MCF 10A (cell line): ENCODE measurements at regions not wholly inside any gene's neighbourhood (a gene's known extent, or its start where the extent isn't known, plus 50 kb on each side); places are given as distances from the start of the nearest gene placed in this dataset.

Experiments used
- BruUV-seq: library from RNA; stranded (reverse); fragments of 400-500 nt; replicated peaks from 2 replicates; lab custom pipeline; 2021; lab: Mats Ljungman, UMichigan
- CTCF ChIA-PET: fragments of 300-600 bp; sonication (Branson Sonifier 250); formaldehyde crosslinking; extraction: SDS; loops from one replicate; lab custom pipeline; 2021; ENCODE audit warnings: antibody characterized with exemption, inconsistent platforms; lab: Yijun Ruan, JAX
- POLR2A ChIA-PET: fragments of 300-600, 350-650 bp; sonication (Branson Sonifier 250); formaldehyde crosslinking; extraction: SDS; loops from one replicate; lab custom pipeline; 2020; ENCODE audit warnings: antibody characterized with exemption, inconsistent platforms; lab: Yijun Ruan, JAX
- DNase-seq: peaks from one replicate; pipeline ENCODE4 v3.0.0-alpha.2; 2018; ENCODE audit not compliant: unreplicated experiment
- H3K27ac Mint-ChIP-seq: one replicate; pipeline ENCODE4 v1.8.0; 2022; ENCODE audit warnings: mild to moderate bottlenecking, low read depth, mixed read lengths; ENCODE audit not compliant: unreplicated experiment
- H3K27me3 Mint-ChIP-seq: one replicate; pipeline ENCODE4 v1.8.0; 2022; ENCODE audit warnings: mixed read lengths; ENCODE audit not compliant: insufficient read depth, unreplicated experiment
- H3K36me3 Mint-ChIP-seq: one replicate; pipeline ENCODE4 v1.8.0; 2022; ENCODE audit warnings: mild to moderate bottlenecking, moderate library complexity, mixed read lengths; ENCODE audit not compliant: insufficient read depth, unreplicated experiment
- H3K4me1 Mint-ChIP-seq: one replicate; pipeline ENCODE4 v1.8.0; 2022; ENCODE audit warnings: mixed read lengths; ENCODE audit not compliant: insufficient read depth, unreplicated experiment
- H3K4me3 Mint-ChIP-seq: one replicate; pipeline ENCODE4 v1.8.0; 2022; ENCODE audit warnings: mild to moderate bottlenecking, moderate library complexity, mixed read lengths; ENCODE audit not compliant: unreplicated experiment
- H3K9me3 Mint-ChIP-seq: one replicate; pipeline ENCODE4 v1.8.0; 2022; ENCODE audit warnings: mixed read lengths; ENCODE audit not compliant: unreplicated experiment
- intact Hi-C: fragments of 100-400 bp; cut with micrococcal nuclease; formaldehyde crosslinking; loops from 2 replicates; pipeline ENCODE4 v1.14.1; 2022
- TF ChIP-seq, protein P1 (sequence below): fragments of 200-600 bp; IDR thresholded peaks from one replicate; pipeline ENCODE4 v1.8.0; 2022; ENCODE audit warnings: antibody characterized with exemption, mild to moderate bottlenecking; ENCODE audit not compliant: unreplicated experiment

GRCh38 chr2:144208924-144209323 lies 311.0 kb downstream of the ZEB2 start:
- TF ChIP-seq, protein P1, sequence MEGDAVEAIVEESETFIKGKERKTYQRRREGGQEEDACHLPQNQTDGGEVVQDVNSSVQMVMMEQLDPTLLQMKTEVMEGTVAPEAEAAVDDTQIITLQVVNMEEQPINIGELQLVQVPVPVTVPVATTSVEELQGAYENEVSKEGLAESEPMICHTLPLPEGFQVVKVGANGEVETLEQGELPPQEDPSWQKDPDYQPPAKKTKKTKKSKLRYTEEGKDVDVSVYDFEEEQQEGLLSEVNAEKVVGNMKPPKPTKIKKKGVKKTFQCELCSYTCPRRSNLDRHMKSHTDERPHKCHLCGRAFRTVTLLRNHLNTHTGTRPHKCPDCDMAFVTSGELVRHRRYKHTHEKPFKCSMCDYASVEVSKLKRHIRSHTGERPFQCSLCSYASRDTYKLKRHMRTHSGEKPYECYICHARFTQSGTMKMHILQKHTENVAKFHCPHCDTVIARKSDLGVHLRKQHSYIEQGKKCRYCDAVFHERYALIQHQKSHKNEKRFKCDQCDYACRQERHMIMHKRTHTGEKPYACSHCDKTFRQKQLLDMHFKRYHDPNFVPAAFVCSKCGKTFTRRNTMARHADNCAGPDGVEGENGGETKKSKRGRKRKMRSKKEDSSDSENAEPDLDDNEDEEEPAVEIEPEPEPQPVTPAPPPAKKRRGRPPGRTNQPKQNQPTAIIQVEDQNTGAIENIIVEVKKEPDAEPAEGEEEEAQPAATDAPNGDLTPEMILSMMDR: no peak
- BruUV-seq: no TSS peak
- Mint-ChIP-seq H3K4me1 (no peaks in the 10 kb centered on the region), H3K36me3 (no peaks in the 10 kb centered on the region), H3K4me3 (no peak overlapping the region), H3K27ac (no peak overlapping the region), H3K9me3 (no peaks in the 10 kb centered on the region), H3K27me3 (no peaks in the 10 kb centered on the region)
- no peak for DNase-seq
- POLR2A ChIA-PET: no interaction called here
- CTCF ChIA-PET: interaction anchor here (0.7 kb wide), 1 partner anchor 643 kb away, joined by 3 read pairs; no protein-coding TSS in a partner anchor
- intact Hi-C loops: no loop called here

GRCh38 chr2:144206019-144206418 lies 313.9 kb downstream of the ZEB2 start:
- H3K4me3 Mint-ChIP-seq: no peak overlapping the region
- intact Hi-C loops: no loop called here
- H3K4me1 Mint-ChIP-seq: no peaks in the 10 kb centered on the region
- ChIA-PET CTCF (no interaction called here), POLR2A (no interaction called here)
- H3K27me3 Mint-ChIP-seq: no peaks in the 10 kb centered on the region
- no TSS peak for BruUV-seq
- H3K36me3 Mint-ChIP-seq: no peaks in the 10 kb centered on the region
- no peak overlapping the region for H3K27ac Mint-ChIP-seq
- TF ChIP-seq, protein P1: no peak
- no peaks in the 10 kb centered on the region for H3K9me3 Mint-ChIP-seq
- no peak for DNase-seq

DNA sequence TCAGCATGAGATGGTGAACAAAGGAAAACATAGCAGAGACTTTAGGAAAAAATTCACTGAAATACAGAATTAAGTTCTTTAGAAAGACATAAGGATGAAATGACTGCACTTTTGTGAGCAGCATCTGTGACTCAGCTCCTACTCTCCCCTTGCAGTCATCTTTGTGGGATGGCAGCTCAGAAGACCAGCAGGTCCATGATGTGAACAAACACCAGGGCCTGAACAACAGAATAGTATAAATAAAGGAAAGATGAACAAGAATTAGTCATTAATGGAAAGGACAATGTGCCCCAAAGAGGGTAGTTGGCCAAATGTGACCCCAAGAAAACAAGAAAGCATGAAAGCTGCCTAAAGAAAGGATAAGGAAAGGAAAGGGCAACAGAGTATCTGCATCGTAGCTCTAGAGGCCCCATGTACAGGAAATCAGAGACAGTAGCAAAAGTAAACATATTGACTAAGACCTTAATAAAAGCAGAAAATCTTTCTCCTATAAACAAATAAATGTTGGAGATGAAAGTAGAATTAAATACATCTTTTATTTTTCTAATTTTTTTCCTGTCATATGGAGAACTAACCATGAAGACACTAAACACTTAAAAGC lies 318.0 kb downstream of the ZEB2 start:
- intact Hi-C loops: no loop called here
- ChIA-PET CTCF (interaction anchor here (0.5 to 0.6 kb wide), 2 partner anchors 17 to 44 kb away, joined by 3 read pairs; no protein-coding TSS in a partner anchor), POLR2A (interaction anchor here (0.6 kb wide), 1 partner anchor 300 kb away, joined by 4 read pairs; no protein-coding TSS in a partner anchor)
- Mint-ChIP-seq H3K27ac (no peak overlapping the region), H3K4me3 (no peak overlapping the region), H3K36me3 (no peaks in the 10 kb centered on the region), H3K4me1 (no peaks in the 10 kb centered on the region), H3K27me3 (no peaks in the 10 kb centered on the region), H3K9me3 (peaks cover 14% of the 10 kb centered on the region)
- no TSS peak for BruUV-seq
- no peak for DNase-seq
- TF ChIP-seq, protein P1: no peak

DNA sequence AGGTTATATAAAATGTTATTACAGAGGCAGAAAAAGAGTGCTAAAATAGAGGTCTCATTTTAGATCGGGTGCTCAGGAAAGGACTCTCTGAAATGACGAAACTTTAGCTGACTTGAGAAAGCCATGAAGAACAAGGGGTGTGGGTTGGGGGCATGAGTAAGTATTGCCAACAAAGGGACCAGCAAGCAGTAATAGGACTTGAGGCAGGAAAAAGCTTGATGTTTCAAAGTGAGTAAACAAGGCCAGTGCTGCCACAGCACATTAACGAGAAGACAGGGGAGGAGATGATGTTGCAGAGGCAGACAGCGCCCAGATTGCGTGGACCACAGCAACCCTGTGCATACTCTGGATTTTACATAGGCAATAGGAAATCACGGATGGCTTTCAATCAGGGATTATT lies 318.8 kb downstream of the ZEB2 start:
- no peaks in the 10 kb centered on the region for H3K27me3 Mint-ChIP-seq
- ChIA-PET CTCF (interaction anchor here (0.7 kb wide), 2 partner anchors 9 to 514 kb away, joined by 3 to 4 read pairs; no protein-coding TSS in a partner anchor), POLR2A (interaction anchor here (0.6 kb wide), 1 partner anchor 301 kb away, joined by 4 read pairs; no protein-coding TSS in a partner anchor)
- BruUV-seq: no TSS peak
- no peak for DNase-seq
- no peak overlapping the region for H3K27ac Mint-ChIP-seq
- no peaks in the 10 kb centered on the region for H3K4me1 Mint-ChIP-seq
- no peaks in the 10 kb centered on the region for H3K36me3 Mint-ChIP-seq
- TF ChIP-seq, protein P1: no peak
- intact Hi-C loops: no loop called here
- H3K4me3 Mint-ChIP-seq: no peak overlapping the region
- H3K9me3 Mint-ChIP-seq: peaks cover 14% of the 10 kb centered on the region
